ENCODE measurements at regions not wholly inside any gene's neighbourhood (a gene's known extent, or its start where the extent isn't known, plus 50 kb on each side); places are given as distances from the start of the nearest gene placed in this dataset.
"Not testable (repeated sequence)": the region's sequence is repeated elsewhere in the genome, so short reads cannot be mapped to it uniquely, and the experiment has no call there.

- DNase-seq, result no peak
These were observed 142.4 kb downstream of the ZFP64 start for GRCh38 chr20:52049001-52049731.

DNA sequence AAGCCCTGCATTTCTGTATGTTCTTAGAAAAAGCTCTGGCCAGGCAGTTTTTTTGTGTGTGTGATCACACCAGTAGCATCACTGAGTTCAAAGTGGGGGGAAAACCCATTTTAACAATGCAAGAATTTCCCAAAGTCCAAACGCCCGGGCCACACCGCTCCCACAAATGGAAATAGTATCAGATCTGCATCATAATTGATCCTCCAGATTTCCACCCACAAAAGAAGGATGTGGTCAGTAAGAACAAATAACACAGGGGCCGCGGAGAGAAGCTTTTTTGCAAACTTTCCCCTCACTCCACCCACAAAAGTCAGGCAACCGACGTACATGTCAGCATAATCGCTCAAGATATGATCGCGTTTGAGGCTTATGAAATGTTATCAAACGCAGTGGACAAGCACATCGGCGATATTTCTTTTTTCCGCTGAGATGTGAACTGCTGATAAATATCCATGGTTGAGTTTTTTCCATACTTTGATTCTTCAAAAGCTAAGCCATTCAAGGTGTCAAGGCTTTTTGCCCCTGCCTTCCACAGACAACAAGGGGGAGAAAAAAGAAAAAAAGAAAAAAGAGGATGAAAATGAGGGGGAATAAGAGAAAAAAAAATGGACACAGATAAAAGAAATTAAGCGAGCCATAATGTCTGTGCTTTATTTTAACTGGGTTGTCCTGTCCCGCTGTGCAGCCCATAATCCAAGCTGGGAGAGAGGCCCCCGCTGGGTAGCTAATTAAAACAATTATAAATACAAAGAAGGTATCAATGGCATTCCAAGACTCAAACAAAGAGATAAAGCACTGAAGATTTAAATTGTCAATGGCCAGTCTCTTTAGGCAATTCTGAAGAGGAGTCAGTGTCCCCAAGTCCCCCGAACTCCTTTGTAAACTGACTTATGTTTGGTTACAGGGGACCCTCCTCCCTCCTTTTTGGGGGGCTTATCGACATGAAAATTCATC is 143.5 kb downstream of the ZFP64 start:
- DNase-seq, result no peak

- DNase-seq, result no peak
These were observed 149.6 kb downstream of the ZFP64 start for GRCh38 chr20:52041966-52042365.

- no peak for DNase-seq
These were observed 151.8 kb downstream of the ZFP64 start for GRCh38 chr20:52039790-52040189.

GRCh38 chr20:52038632-52039031 is 152.9 kb downstream of the ZFP64 start:
- not testable (repeated sequence) for DNase-seq

DNA sequence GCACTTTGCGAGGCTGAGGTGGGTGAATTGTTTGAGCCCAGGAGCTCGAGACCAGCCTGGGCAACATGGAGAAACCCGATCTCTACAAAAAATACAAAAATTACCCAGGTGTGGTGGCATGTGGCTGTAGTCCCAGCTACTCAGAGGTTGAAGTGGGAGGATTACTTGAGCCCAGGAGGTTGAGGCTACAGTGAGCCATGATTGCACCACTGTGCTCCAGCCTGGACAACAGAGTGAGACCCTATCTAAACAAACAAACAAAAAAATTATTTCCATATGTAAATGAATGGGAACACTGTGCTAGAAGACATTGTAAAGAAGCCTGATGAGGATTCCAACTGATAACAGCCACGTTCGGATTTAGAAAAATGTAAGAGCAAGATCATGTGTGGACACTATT is 154.2 kb downstream of the ZFP64 start:
- DNase-seq, result no peak

GRCh38 chr20:52035977-52036376 is 155.6 kb downstream of the ZFP64 start:
- no peak for DNase-seq

DNA sequence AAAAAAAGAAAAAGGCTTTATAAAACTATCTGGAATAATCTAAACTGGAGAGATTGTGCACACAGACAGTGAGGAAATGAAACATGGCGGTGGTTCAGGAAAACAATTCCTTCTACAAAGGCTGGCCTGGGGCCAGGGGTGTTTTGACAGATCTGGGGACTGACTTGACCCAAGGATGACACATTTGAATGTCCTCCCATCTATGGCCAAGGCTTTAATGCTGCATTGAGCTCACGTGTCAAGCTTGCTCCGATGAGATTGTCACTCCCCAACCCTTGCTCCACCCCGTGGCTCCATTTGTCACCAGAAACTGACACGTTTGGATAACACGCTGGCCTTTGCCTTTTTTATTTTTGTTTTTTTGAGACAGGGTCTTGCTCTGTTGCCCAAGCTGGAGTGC is 156.1 kb downstream of the ZFP64 start:
- no peak for DNase-seq

- DNase-seq, result no peak
These were observed 157.0 kb downstream of the ZFP64 start for GRCh38 chr20:52034581-52034980.

DNA sequence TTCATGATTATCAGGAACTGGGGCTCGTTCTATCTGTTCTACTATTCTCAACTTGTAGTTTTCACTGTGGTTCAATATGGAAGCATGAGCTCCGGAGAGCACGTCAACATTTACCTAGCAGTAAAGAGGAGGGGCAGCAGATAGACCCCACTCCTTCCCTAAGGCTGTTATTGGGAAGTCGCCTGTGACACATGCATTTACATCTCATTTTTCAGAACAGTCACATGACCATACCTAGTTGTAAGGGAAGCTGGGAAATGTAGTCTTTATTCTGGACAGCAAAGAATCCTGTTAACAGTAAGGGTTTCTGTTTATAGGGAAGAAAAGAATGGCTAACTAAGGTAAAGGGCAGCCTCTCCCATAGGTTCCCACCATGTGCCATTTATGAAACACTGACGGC is 158.3 kb downstream of the ZFP64 start:
- DNase-seq, result no peak

- not testable (repeated sequence) for DNase-seq
These were observed 159.3 kb downstream of the ZFP64 start for GRCh38 chr20:52032304-52032683.

DNA sequence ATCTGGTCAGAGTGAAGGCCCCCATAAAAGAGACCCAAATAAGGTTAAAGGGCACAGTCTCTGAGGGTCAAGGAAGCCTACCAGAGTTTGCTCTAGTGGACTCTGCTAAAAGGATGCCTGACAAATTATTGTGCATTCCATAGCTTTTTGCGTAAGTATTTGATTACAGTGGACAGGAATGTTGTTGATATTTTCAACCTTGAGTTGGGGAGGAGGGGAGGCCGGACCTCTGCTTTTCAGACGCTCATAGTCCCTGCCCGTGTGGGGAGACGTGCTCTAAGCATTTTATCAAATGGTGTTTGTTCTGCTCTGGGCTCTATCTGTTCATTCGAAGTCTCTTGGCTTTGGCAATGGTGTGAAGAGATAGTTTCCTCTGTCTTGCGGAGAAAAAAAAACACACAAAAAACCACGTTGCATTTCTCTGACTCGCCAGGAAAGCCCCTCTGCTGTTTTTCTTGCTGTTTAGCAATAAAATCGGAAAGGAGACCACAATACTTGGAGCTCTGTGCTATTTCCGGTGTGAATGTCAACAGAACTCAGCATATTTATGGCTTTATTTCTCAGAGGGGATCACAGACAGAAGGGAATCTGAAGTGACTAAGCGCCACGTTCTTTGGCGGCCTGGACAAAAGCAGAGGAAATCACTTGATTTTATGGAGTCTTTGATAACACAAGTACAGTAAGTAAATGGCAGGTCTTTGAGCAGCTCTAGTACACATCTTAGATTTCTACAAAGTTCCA is 159.8 kb downstream of the ZFP64 start:
- DNase-seq, result no peak

DNA sequence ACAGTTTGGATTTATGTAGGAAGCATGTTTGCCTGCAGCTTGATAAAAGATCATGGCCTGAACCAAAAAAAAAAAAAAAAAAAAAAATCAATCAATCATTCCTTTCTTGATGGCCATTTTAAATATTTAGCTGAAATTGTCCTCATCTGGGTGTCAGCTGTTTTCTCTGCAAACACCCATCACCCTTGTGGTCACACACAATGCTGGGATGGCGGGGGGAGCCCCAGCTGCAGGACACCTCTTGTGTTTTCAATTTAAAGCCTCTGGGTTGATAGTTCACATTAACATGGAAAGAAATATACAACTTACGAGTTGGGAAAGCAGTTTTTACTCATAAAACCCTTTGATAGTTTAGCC is 160.4 kb downstream of the ZFP64 start:
- no peak for DNase-seq

GRCh38 chr20:52029129-52029528 is 162.4 kb downstream of the ZFP64 start:
- DNase-seq, result not testable (repeated sequence)

DNA sequence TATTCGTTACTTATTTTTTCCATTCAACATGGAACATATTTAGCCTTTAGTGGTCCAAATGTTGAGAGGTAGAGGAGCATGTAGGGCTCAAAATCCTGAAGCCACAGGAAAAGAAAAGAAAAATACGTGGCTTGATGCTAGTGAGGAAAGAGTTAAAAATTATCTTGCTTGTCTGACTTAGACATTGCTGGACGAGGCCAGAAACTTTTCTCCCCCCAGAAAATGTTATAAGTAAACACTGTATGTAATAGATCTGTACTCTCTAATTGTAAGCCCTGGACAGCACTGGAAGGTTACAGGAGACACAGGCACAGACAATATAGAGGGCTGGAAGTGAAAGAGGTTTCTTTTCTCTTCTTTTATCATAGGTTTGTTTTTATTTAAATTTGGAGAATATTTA is 165.6 kb downstream of the ZFP64 start:
- DNase-seq, result no peak

GRCh38 chr20:52019313-52019712 is 172.3 kb downstream of the ZFP64 start:
- no peak for DNase-seq

DNA sequence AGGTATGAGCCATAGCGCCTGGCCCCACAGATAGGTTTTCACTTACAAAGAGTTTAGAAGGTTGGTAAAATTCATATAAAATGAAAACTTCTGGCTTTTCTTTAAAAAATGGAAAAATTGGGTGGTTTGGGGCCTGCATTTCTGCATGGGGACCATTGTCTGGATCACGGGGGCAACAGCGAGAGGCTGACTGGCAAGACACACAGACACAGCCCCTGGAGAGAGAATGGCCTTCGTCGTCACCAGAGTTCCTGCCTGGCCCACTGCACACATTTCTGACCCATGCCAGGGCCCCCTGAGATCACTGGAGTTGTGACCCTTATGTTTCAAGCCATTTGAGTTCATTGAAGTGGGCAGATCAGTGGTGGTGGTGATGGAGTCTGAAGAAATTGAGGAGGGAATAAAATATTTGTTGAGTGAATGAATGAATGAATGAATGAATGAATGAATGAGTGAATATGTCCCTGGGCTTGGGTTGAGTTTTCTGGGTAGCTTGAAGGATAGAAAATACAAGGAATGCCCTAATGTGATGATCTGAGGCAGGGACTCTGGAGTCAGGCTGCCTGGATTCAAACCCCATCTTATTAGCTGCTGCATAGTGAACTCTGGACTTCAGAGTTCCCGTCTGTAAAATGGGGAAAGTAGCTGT is 173.8 kb downstream of the ZFP64 start:
- DNase-seq, result no peak

- no peak for DNase-seq
These were observed 175.6 kb downstream of the ZFP64 start for GRCh38 chr20:52016022-52016421.

GRCh38 chr20:52015155-52015554 is 176.4 kb downstream of the ZFP64 start:
- no peak for DNase-seq

GRCh38 chr20:52012079-52012478 is 179.5 kb downstream of the ZFP64 start:
- no peak for DNase-seq

DNA sequence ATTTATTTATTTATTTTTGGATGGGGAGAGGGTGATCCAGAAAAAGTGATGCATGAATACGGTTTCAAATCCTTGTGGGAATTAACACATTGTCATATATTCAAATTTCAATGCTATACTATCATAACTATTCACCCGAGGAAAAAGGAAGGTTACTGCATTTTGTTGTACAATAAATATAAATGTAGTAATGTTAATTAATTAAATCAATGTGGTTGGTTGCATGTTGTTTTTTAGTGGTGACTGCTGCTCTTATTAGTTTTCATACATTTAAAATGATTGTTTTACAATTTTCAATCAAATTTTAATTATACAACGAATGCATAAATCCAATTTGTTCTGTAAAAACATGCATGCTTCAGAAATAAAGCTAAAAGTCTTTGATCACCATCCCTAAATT is 180.5 kb downstream of the ZFP64 start:
- no peak for DNase-seq

DNA sequence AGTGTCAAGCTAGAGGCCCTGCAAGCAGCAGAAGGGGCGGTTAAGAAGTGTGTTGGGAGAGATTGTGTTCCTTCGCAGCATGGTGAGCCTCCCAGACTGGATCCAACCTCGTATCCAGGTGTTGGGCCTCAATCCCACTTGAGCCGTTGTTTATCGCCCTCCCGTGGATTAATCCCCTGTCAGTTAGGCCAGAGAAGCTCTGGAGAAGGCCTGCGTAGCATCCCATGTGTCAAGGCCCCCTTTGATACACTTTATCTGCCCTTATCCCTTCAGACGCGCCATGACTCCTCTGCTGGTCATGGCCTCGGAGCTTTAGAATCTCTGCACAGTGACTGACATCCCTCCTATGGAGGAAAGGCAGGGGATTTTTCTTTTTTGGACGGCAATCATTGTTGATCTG is 181.0 kb downstream of the ZFP64 start:
- peak; percentile 81 for DNase-seq

DNA sequence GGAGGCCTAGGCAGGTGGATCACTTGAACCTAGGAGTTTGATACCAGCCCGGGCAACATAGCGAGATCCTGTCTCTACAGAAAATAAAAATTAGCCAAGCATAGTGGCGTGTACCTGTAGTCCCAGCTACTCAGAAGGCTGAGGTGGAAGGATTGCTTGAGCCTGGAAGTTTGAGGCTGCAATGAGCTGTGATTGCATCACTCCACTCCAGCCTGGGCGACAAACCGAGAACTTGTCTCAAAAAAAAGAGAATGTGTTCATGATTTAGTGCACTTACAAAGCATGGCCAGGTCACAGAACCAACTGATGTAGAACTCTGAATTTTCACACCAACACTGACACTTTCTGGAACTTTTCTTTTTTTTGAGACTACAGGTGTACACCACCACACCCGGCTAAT is 182.7 kb downstream of the ZFP64 start:
- no peak for DNase-seq

Measured in NCI-H524 treated with DMSO at 0.1 percent for 48 hours (cell line).